ENCODE measurements at regions not wholly inside any gene's neighbourhood (a gene's known extent, or its start where the extent isn't known, plus 50 kb on each side); places are given as distances from the start of the nearest gene placed in this dataset.

GRCh38 chr7:46606761-46607160 lies 685.7 kb upstream of the IGFBP3 start:
- BruUV-seq (replicated peaks), result no TSS peak
- Mint-ChIP-seq H3K36me3 (ENCODE audit: insufficient read depth, unreplicated experiment) (no peaks in the 10 kb centered on the region), H3K4me3 (ENCODE audit: unreplicated experiment) (no peak overlapping the region), H3K9me3 (ENCODE audit: unreplicated experiment) (no peaks in the 10 kb centered on the region), H3K4me1 (ENCODE audit: insufficient read depth, unreplicated experiment) (no peaks in the 10 kb centered on the region), H3K27ac (ENCODE audit: low read depth, unreplicated experiment) (no peak overlapping the region), H3K27me3 (ENCODE audit: insufficient read depth, unreplicated experiment) (no peaks in the 10 kb centered on the region)
- ChIA-PET POLR2A (no interaction called here), CTCF (no interaction called here)
- intact Hi-C loops (cut with micrococcal nuclease), result no loop called here
- DNase-seq (ENCODE audit: unreplicated experiment), result no peak
- no peak for TF ChIP-seq CTCF (IDR thresholded peaks at IDR 0.05; ENCODE audit: unreplicated experiment)

GRCh38 chr7:46604241-46604661 lies 683.2 kb upstream of the IGFBP3 start:
- H3K9me3 Mint-ChIP-seq (ENCODE audit: unreplicated experiment), result no peaks in the 10 kb centered on the region
- no peaks in the 10 kb centered on the region for H3K27me3 Mint-ChIP-seq (ENCODE audit: insufficient read depth, unreplicated experiment)
- H3K36me3 Mint-ChIP-seq (ENCODE audit: insufficient read depth, unreplicated experiment), result no peaks in the 10 kb centered on the region
- BruUV-seq (replicated peaks), result no TSS peak
- no peak overlapping the region for H3K4me3 Mint-ChIP-seq (ENCODE audit: unreplicated experiment)
- ChIA-PET CTCF (no interaction called here), POLR2A (interaction anchor here (0.6 kb wide), 1 partner anchor 36 kb away, joined by 3 read pairs; no protein-coding TSS in a partner anchor)
- no peak for DNase-seq (ENCODE audit: unreplicated experiment)
- no peak overlapping the region for H3K27ac Mint-ChIP-seq (ENCODE audit: low read depth, unreplicated experiment)
- intact Hi-C loops (cut with micrococcal nuclease), result no loop called here
- TF ChIP-seq CTCF (IDR thresholded peaks at IDR 0.05; ENCODE audit: unreplicated experiment), result no peak
- H3K4me1 Mint-ChIP-seq (ENCODE audit: insufficient read depth, unreplicated experiment), result peaks cover 5% of the 10 kb centered on the region

GRCh38 chr7:46603780-46604179 lies 682.7 kb upstream of the IGFBP3 start:
- H3K4me1 Mint-ChIP-seq (ENCODE audit: insufficient read depth, unreplicated experiment), result peaks cover 5% of the 10 kb centered on the region
- no TSS peak for BruUV-seq (replicated peaks)
- POLR2A ChIA-PET, result interaction anchor here (0.6 kb wide), 1 partner anchor 36 kb away, joined by 3 read pairs; no protein-coding TSS in a partner anchor
- CTCF ChIA-PET, result no interaction called here
- no peak overlapping the region for H3K27ac Mint-ChIP-seq (ENCODE audit: low read depth, unreplicated experiment)
- H3K9me3 Mint-ChIP-seq (ENCODE audit: unreplicated experiment), result no peaks in the 10 kb centered on the region
- intact Hi-C loops (cut with micrococcal nuclease), result no loop called here
- no peaks in the 10 kb centered on the region for H3K36me3 Mint-ChIP-seq (ENCODE audit: insufficient read depth, unreplicated experiment)
- H3K27me3 Mint-ChIP-seq (ENCODE audit: insufficient read depth, unreplicated experiment), result no peaks in the 10 kb centered on the region
- TF ChIP-seq CTCF (IDR thresholded peaks at IDR 0.05; ENCODE audit: unreplicated experiment), result no peak
- peak; percentile 23 for DNase-seq (ENCODE audit: unreplicated experiment)
- no peak overlapping the region for H3K4me3 Mint-ChIP-seq (ENCODE audit: unreplicated experiment)

- BruUV-seq (replicated peaks), result no TSS peak
- CTCF ChIA-PET, result interaction anchor here (0.5 kb wide), 1 partner anchor 714 kb away, joined by 3 read pairs; no protein-coding TSS in a partner anchor
- Mint-ChIP-seq H3K9me3 (ENCODE audit: unreplicated experiment) (no peaks in the 10 kb centered on the region), H3K4me3 (ENCODE audit: unreplicated experiment) (no peak overlapping the region), H3K4me1 (ENCODE audit: insufficient read depth, unreplicated experiment) (peaks cover 5% of the 10 kb centered on the region), H3K27me3 (ENCODE audit: insufficient read depth, unreplicated experiment) (no peaks in the 10 kb centered on the region), H3K36me3 (ENCODE audit: insufficient read depth, unreplicated experiment) (no peaks in the 10 kb centered on the region), H3K27ac (ENCODE audit: low read depth, unreplicated experiment) (no peak overlapping the region)
- intact Hi-C loops (cut with micrococcal nuclease), result no loop called here
- no peak for DNase-seq (ENCODE audit: unreplicated experiment)
- no peak for TF ChIP-seq CTCF (IDR thresholded peaks at IDR 0.05; ENCODE audit: unreplicated experiment)
- POLR2A ChIA-PET, result no interaction called here
Observed at GRCh38 chr7:46603296-46603752, 682.3 kb upstream of the IGFBP3 start.
